ENCODE measurements at regions not wholly inside any gene's neighbourhood (a gene's known extent, or its start where the extent isn't known, plus 50 kb on each side); places are given as distances from the start of the nearest gene placed in this dataset.

DNA sequence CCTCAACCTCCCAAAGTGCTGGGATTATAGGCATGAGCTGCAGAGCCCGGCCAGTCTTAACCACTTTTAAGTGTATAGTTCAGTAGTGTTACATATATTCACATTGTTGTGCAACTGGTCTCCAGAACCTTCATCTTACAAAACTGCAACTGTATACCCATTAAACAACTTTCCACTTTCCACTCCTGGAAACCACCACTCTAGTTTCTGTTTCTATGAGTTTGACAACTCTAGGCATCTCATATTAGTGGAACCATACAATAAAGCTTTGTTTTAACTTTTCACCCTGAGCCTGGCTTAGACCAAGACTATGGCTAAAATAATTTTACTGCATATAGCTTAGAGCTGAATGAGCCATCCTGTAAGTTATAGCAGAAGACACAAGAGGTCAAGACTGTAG, 108.0 kb upstream of the GOT2 start:
- TF ChIP-seq MEF2B (IDR thresholded peaks at IDR 0.05; ENCODE audit: partially characterized antibody, poor library complexity, severe bottlenecking) = no peak
- no peak for TF ChIP-seq REST (IDR thresholded peaks at IDR 0.05; ENCODE audit: low read depth, low read length)
- TF ChIP-seq NBN (IDR thresholded peaks at IDR 0.05) = no peak
- TF ChIP-seq CEBPB (IDR thresholded peaks at IDR 0.05; ENCODE audit: borderline replicate concordance in 1 of 2, low read depth in 2 of 2, low read length in 2 of 2) = no peak
- TF ChIP-seq TCF7 (IDR thresholded peaks at IDR 0.05; ENCODE audit: borderline replicate concordance) = no peak
- no peak for TF ChIP-seq ELK1 (IDR thresholded peaks at IDR 0.05; ENCODE audit: low read depth, low read length)
- TF ChIP-seq DPF2 (IDR thresholded peaks at IDR 0.05) = no peak
- TF ChIP-seq ZNF622 (IDR thresholded peaks at IDR 0.05) = no peak
- TF ChIP-seq ZBED1 (IDR thresholded peaks at IDR 0.05; ENCODE audit: borderline replicate concordance) = no peak
- Histone ChIP-seq H3K36me3 (ENCODE audit: control insufficient read depth in 2 of 2, insufficient read depth in 2 of 2, low read length in 1 of 2) (no peaks in the 10 kb centered on the region), H4K20me1 (ENCODE audit: control insufficient read depth, insufficient read depth) (no peaks in the 10 kb centered on the region), H3K79me2 (ENCODE audit: control insufficient read depth, insufficient read depth, low read length) (no peaks in the 10 kb centered on the region), H3K9ac (ENCODE audit: control insufficient read depth, insufficient read depth, low read length) (no peak overlapping the region), H3K4me2 (ENCODE audit: control insufficient read depth, insufficient read depth) (no peak overlapping the region), H3K27me3 (replicated peaks in 1 of 2; ENCODE audit: control insufficient read depth in 2 of 2, insufficient read depth in 2 of 2, low read length in 1 of 2) (no peaks in the 10 kb centered on the region), H3K9me3 (replicated peaks; ENCODE audit: control insufficient read depth, insufficient read depth, low read length) (no peaks in the 10 kb centered on the region), H2AFZ (ENCODE audit: control insufficient read depth, low read depth, low read length) (no peak overlapping the region), H3K4me3 (no peak overlapping the region), H3K27ac (ENCODE audit: control insufficient read depth, insufficient read depth) (no peak overlapping the region), H3K4me1 (ENCODE audit: control insufficient read depth, insufficient read depth, low read length) (no peaks in the 10 kb centered on the region)
- ChIA-PET RAD21 (ENCODE audit: unreplicated experiment) (interaction anchor here (0.9 to 3.5 kb wide), 4 partner anchors 8 to 1016 kb away, joined by 3 to 29 read pairs (median 8); no protein-coding TSS in a partner anchor), CTCF (interaction anchor here (0.5 to 4.0 kb wide), 7 partner anchors 8 to 1255 kb away, joined by 3 to 55 read pairs (median 5); no protein-coding TSS in a partner anchor), SMC1A (ENCODE audit: uncharacterized antibody, unreplicated experiment) (interaction anchor here (0.6 to 4.1 kb wide), 12 partner anchors 9 to 665 kb away, joined by 3 to 38 read pairs (median 4); no protein-coding TSS in a partner anchor), POLR2A (interaction anchor here (1.2 kb wide), 1 partner anchor 11 kb away, joined by 4 read pairs; no protein-coding TSS in a partner anchor)
- ATAC-seq (peak; percentile 78), FAIRE-seq (no peak), DNase-seq (ENCODE audit: low read depth, low spot score) (no peak)
- in situ Hi-C loops (cut with MboI) (no loop called here), intact Hi-C loops (cut with micrococcal nuclease; ENCODE audit: unreplicated experiment) (loop anchor here (10.0 kb wide), 4 partner anchors 203 to 1363 kb away; no protein-coding TSS in a partner anchor)
- WGBS (ENCODE audit: insufficient coverage, insufficient replicate concordance, low lambda C conversion rate, missing lambda C conversion rate) = 100% methylated on average over 1 of the region's 1 CpG
- BruUV-seq (replicated peaks) = no TSS peak
